H9 (cell line): ENCODE measurements at regions not wholly inside any gene's neighbourhood (a gene's known extent, or its start where the extent isn't known, plus 50 kb on each side); places are given as distances from the start of the nearest gene placed in this dataset.

ENCODE experiments used
- DNase-seq: peaks from one replicate; pipeline ENCODE4 v3.0.0-alpha.2; 2017
- H2AFZ ChIP-seq: one replicate; pipeline ENCODE4 v1.6.1; 2013; ENCODE audit warnings: mild to moderate bottlenecking, low read length, control low read depth, moderate library complexity
- H2AK5ac ChIP-seq: 2 replicates; pipeline ENCODE4 v1.6.1; 2013; ENCODE audit warnings: low read length, control low read depth, mixed read lengths; ENCODE audit not compliant: insufficient read length
- H2BK120ac ChIP-seq: one replicate; pipeline ENCODE4 v1.6.1; 2013; ENCODE audit warnings: low read depth, mild to moderate bottlenecking, low read length, control low read depth, inconsistent platforms; ENCODE audit not compliant: poor library complexity, severe bottlenecking
- H2BK12ac ChIP-seq: 2 replicates; pipeline ENCODE4 v1.6.1; 2013; ENCODE audit warnings: low read length, control low read depth, mixed read lengths, low read depth; ENCODE audit not compliant: insufficient read length
- H2BK15ac ChIP-seq: 2 replicates; pipeline ENCODE4 v1.6.1; 2013; ENCODE audit warnings: low read depth, low read length, control low read depth
- H2BK20ac ChIP-seq: one replicate; pipeline ENCODE4 v1.6.1; 2013; ENCODE audit warnings: low read depth, mild to moderate bottlenecking, low read length, control low read depth, inconsistent platforms; ENCODE audit not compliant: poor library complexity, severe bottlenecking
- H2BK5ac ChIP-seq: 2 replicates; pipeline ENCODE4 v1.6.1; 2013; ENCODE audit warnings: low read length, control low read depth, mixed read lengths; ENCODE audit not compliant: insufficient read length
- H3K14ac ChIP-seq: 2 replicates; pipeline ENCODE4 v1.6.1; 2013; ENCODE audit warnings: low read length, control low read depth; ENCODE audit not compliant: insufficient read depth
- H3K18ac ChIP-seq: 2 replicates; pipeline ENCODE4 v1.6.1; 2013; ENCODE audit warnings: low read depth, mild to moderate bottlenecking, mixed read lengths, low read length, control low read depth; ENCODE audit not compliant: insufficient read length
- H3K23ac ChIP-seq: 2 replicates; pipeline ENCODE4 v1.6.1; 2013; ENCODE audit warnings: low read length, control low read depth, mixed read lengths, low read depth; ENCODE audit not compliant: insufficient read length
- H3K23me2 ChIP-seq: 2 replicates; pipeline ENCODE4 v1.6.1; 2013; ENCODE audit warnings: low read depth, mild to moderate bottlenecking, mixed read lengths, low read length, control low read depth; ENCODE audit not compliant: insufficient read length, poor library complexity, severe bottlenecking
- H3K27ac ChIP-seq: 2 replicates; pipeline ENCODE4 v1.5.1; 2013; ENCODE audit warnings: low read length, control low read depth, mixed read lengths, low read depth; ENCODE audit not compliant: insufficient read length
- H3K27me3 ChIP-seq: 2 replicates; pipeline ENCODE4 v1.6.1; 2013; ENCODE audit warnings: low read length, control low read depth, inconsistent platforms; ENCODE audit not compliant: insufficient read depth
- H3K4ac ChIP-seq: 2 replicates; pipeline ENCODE4 v1.6.1; 2013; ENCODE audit warnings: low read depth, mild to moderate bottlenecking, control low read depth, inconsistent platforms, low read length, moderate library complexity
- H3K4me1 ChIP-seq: 2 replicates; pipeline ENCODE4 v1.6.1; 2013; ENCODE audit warnings: low read length, control low read depth, inconsistent platforms; ENCODE audit not compliant: insufficient read depth
- H3K4me2 ChIP-seq: 2 replicates; pipeline ENCODE4 v1.6.1; 2013; ENCODE audit warnings: low read length, control low read depth, mixed read lengths; ENCODE audit not compliant: insufficient read length, insufficient read depth
- H3K56ac ChIP-seq: 2 replicates; pipeline ENCODE4 v1.6.1; 2013; ENCODE audit warnings: low read depth, mild to moderate bottlenecking, mixed read lengths, low read length, control low read depth; ENCODE audit not compliant: insufficient read length
- H3K79me1 ChIP-seq: 2 replicates; pipeline ENCODE4 v1.6.1; 2013; ENCODE audit warnings: low read depth, mild to moderate bottlenecking, moderate library complexity, low read length, control low read depth, inconsistent platforms; ENCODE audit not compliant: insufficient read depth, poor library complexity, severe bottlenecking
- H3K79me2 ChIP-seq: 2 replicates; pipeline ENCODE4 v1.6.1; 2013; ENCODE audit warnings: low read length, control low read depth, inconsistent platforms; ENCODE audit not compliant: insufficient read depth
- H3K9ac ChIP-seq: 2 replicates; pipeline ENCODE4 v1.6.1; 2013; ENCODE audit warnings: low read length, control low read depth, mixed read lengths; ENCODE audit not compliant: insufficient read length; ENCODE audit errors: extremely low read depth
- H3K9me3 ChIP-seq: one replicate; pipeline ENCODE4 v1.6.1; 2013; ENCODE audit warnings: low read depth, low read length, inconsistent platforms; ENCODE audit not compliant: control insufficient read depth
- H3T11ph ChIP-seq: one replicate; pipeline ENCODE4 v1.6.1; 2013; ENCODE audit warnings: mild to moderate bottlenecking, low read length, control low read depth, inconsistent platforms
- H4K20me1 ChIP-seq: one replicate; pipeline ENCODE4 v1.6.1; 2013; ENCODE audit not compliant: control insufficient read depth, insufficient read length, insufficient read depth
- H4K5ac ChIP-seq: 2 replicates; pipeline ENCODE4 v1.6.1; 2013; ENCODE audit warnings: low read depth, mild to moderate bottlenecking, mixed read lengths, low read length, control low read depth; ENCODE audit not compliant: insufficient read length
- H4K8ac ChIP-seq: replicated peaks from 2 replicates; pipeline ENCODE4 v1.6.1; 2013; ENCODE audit warnings: low read length, control low read depth, mixed read lengths, low read depth; ENCODE audit not compliant: insufficient read length
- H4K91ac ChIP-seq: 2 replicates; pipeline ENCODE4 v1.6.1; 2013; ENCODE audit warnings: low read depth, mild to moderate bottlenecking, moderate library complexity, mixed read lengths, low read length, control low read depth; ENCODE audit not compliant: insufficient read length
- H3K27ac Mint-ChIP-seq, 3 experiments: 2 replicates in 2 of 3; 3 replicates in 1 of 3; pipeline ENCODE4 v1.8.0; 2020 to 2021; ENCODE audit warnings: mixed read lengths in 3 of 3, mild to moderate bottlenecking in 1 of 3, moderate library complexity in 1 of 3
- H3K27me3 Mint-ChIP-seq: 2 replicates; pipeline ENCODE4 v1.8.0; 2021; ENCODE audit warnings: low read depth, mild to moderate bottlenecking, moderate library complexity, mixed read lengths
- H3K36me3 Mint-ChIP-seq, 3 experiments: 2 replicates in 2 of 3; 3 replicates in 1 of 3; pipeline ENCODE4 v1.8.0; 2020 to 2021; ENCODE audit warnings: low read depth in 3 of 3, mixed read lengths in 3 of 3; ENCODE audit not compliant: insufficient read depth in 1 of 3
- H3K4me1 Mint-ChIP-seq, 2 experiments: 2 replicates each; pipeline ENCODE4 v1.8.0; 2020; ENCODE audit warnings: mixed read lengths in 2 of 2
- H3K4me3 Mint-ChIP-seq, 2 experiments: 2 replicates in 1 of 2; 3 replicates in 1 of 2; pipeline ENCODE4 v1.8.0; 2020 to 2021; ENCODE audit warnings: mild to moderate bottlenecking in 2 of 2, mixed read lengths in 2 of 2, moderate library complexity in 1 of 2
- H3K9me3 Mint-ChIP-seq, 2 experiments: 2 replicates in 1 of 2; 3 replicates in 1 of 2; pipeline ENCODE4 v1.8.0; 2020; ENCODE audit warnings: mild to moderate bottlenecking in 2 of 2, mixed read lengths in 2 of 2, moderate library complexity in 1 of 2
- CTCF ChIP-seq: fragments of 200-600 bp; sonication (generic); conservative IDR thresholded peaks from 3 replicates; pipeline ENCODE4 v1.8.0; 2021; ENCODE audit warnings: antibody characterized with exemption, mild to moderate bottlenecking
- WGBS: extraction: QIAGEN DNeasy Blood & Tissue Kit; methylation state at CpG from one replicate; pipeline ENCODE4 v1.1.7; 2013; ENCODE audit warnings: missing lambda C conversion rate, low lambda C conversion rate, mixed read lengths; ENCODE audit not compliant: insufficient read length; ENCODE audit errors: extremely low coverage; 5-methylcytosine and 5-hydroxymethylcytosine counted together

- H3K56ac ChIP-seq: no peak overlapping the region
- Mint-ChIP-seq H3K27ac (peak overlapping the region in 1 of 3 experiments; percentile 74; a peak in 3 of 7 replicates), H3K36me3 (no peaks in the 10 kb centered on the region), H3K9me3 (no peaks in the 10 kb centered on the region; a peak in 1 of 5 replicates), H3K27me3 (no peaks in the 10 kb centered on the region), H3K4me3 (no peak overlapping the region), H3K4me1 (peaks cover 16% of the 10 kb centered on the region in 2 experiments)
- H3K23ac ChIP-seq: no peak overlapping the region
- H2AFZ ChIP-seq: no peak overlapping the region
- no peak overlapping the region for H2AK5ac ChIP-seq
- H3K4me2 ChIP-seq: no peak overlapping the region
- no peak overlapping the region for H3T11ph ChIP-seq
- TF ChIP-seq CTCF: no peak
- H3K23me2 ChIP-seq: no peaks in the 10 kb centered on the region
- H3K9ac ChIP-seq: no peak overlapping the region
- WGBS: no CpG with 5 or more reads among the region's 1 CpG
- no peaks in the 10 kb centered on the region for H4K20me1 ChIP-seq
- H2BK20ac ChIP-seq: no peak overlapping the region
- H2BK5ac ChIP-seq: no peak overlapping the region
- H2BK12ac ChIP-seq: no peak overlapping the region
- H3K18ac ChIP-seq: no peak overlapping the region
- H3K79me1 ChIP-seq: no peaks in the 10 kb centered on the region
- no peaks in the 10 kb centered on the region for H3K27me3 ChIP-seq
- H3K9me3 ChIP-seq: no peaks in the 10 kb centered on the region
- H3K14ac ChIP-seq: no peak overlapping the region
- H3K27ac ChIP-seq: no peak overlapping the region
- no peaks in the 10 kb centered on the region for H3K4me1 ChIP-seq
- no peak for DNase-seq
- no peak overlapping the region for H3K4ac ChIP-seq
- no peak overlapping the region for H4K5ac ChIP-seq
- H2BK120ac ChIP-seq: no peak overlapping the region
- H4K91ac ChIP-seq: no peak overlapping the region
- H4K8ac ChIP-seq: no peak overlapping the region
- H2BK15ac ChIP-seq: no peak overlapping the region
- no peaks in the 10 kb centered on the region for H3K79me2 ChIP-seq
These were observed 95.2 kb upstream of the TNFSF4 start for GRCh38 chr1:173302366-173302765.
